ENCODE measurements at regions not wholly inside any gene's neighbourhood (a gene's known extent, or its start where the extent isn't known, plus 50 kb on each side); places are given as distances from the start of the nearest gene placed in this dataset.

DNA sequence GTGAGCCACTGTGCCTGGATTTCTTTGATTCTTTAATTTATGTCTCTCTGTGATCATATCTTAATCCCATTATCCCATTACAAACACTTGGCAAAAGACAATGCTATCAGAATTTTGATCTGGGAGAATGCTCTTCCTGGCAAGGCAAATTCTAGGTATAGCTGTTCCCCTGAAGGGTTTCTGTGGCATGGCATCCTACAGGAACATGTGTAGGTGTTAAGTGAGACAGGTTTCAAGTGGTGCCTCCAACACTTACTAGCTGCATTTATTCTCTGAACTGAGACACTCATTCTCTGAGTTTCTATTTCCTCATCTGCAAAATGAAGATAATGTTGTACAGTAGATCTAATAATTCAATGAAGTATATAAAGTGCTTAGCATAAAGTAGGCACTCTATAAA lies 87.1 kb upstream of the CTTNBP2 start:
- Mint-ChIP-seq H3K27ac (no peak overlapping the region), H3K36me3 (no peaks in the 10 kb centered on the region), H3K4me1 (no peaks in the 10 kb centered on the region), H3K27me3 (peaks cover 0 to 20% (median 14%) of the 10 kb centered on the region in 5 donors), H3K4me3 (no peak overlapping the region), H3K9me3 (no peaks in the 10 kb centered on the region)
- Histone ChIP-seq H3K4me1 (ENCODE audit: control insufficient read depth in 2 of 2, insufficient read depth in 2 of 2, low read length in 2 of 2) (no peaks in the 10 kb centered on the region), H3K36me3 (ENCODE audit: control insufficient read depth in 2 of 3, insufficient read depth in 3 of 3, low read length in 3 of 3) (no peaks in the 10 kb centered on the region), H3K27ac (ENCODE audit: low read depth, low read length) (no peak overlapping the region), H3K4me3 (ENCODE audit: low read length) (no peak overlapping the region), H3K27me3 (ENCODE audit: control insufficient read depth in 2 of 2, insufficient read depth in 2 of 2, low read length in 2 of 2) (no peaks in the 10 kb centered on the region), H3K9me3 (ENCODE audit: control insufficient read depth in 2 of 3, low read length in 3 of 3) (no peaks in the 10 kb centered on the region)
- POLR2A ChIA-PET = no interaction called here
- ATAC-seq = no peak
- intact Hi-C loops (cut with micrococcal nuclease) = no loop called here
- CTCF ChIA-PET = interaction anchor here (0.5 kb wide), 1 partner anchor 1079 kb away, joined by 3 read pairs; no protein-coding TSS in a partner anchor
- no peak for DNase-seq

DNA sequence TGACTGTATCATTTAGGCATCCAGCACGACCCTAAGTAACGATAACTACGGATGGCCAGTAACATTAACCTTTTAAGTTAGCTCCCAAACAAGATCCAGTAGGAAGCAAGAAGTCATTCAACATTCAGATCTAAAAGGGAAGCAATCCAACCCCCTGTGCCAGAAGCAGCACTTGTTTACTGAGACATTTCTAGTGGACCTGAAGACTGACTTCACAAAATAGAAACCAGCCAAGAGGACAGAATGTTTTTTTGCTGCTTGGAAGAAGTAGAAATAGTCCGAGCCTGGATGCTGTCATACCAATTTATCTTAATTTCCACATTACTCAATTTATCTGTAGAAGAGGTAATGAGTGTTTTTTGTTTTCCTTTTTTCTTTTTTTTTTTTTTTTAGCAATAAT lies 88.0 kb upstream of the CTTNBP2 start:
- Histone ChIP-seq H3K27ac (ENCODE audit: low read depth, low read length) (no peak overlapping the region), H3K27me3 (ENCODE audit: control insufficient read depth in 2 of 2, insufficient read depth in 2 of 2, low read length in 2 of 2) (no peaks in the 10 kb centered on the region), H3K36me3 (ENCODE audit: control insufficient read depth in 2 of 3, insufficient read depth in 3 of 3, low read length in 3 of 3) (no peaks in the 10 kb centered on the region), H3K4me3 (ENCODE audit: low read length) (no peak overlapping the region), H3K9me3 (ENCODE audit: control insufficient read depth in 2 of 3, low read length in 3 of 3) (no peaks in the 10 kb centered on the region), H3K4me1 (ENCODE audit: control insufficient read depth in 2 of 2, insufficient read depth in 2 of 2, low read length in 2 of 2) (no peaks in the 10 kb centered on the region)
- CTCF ChIA-PET = no interaction called here
- Mint-ChIP-seq H3K4me1 (no peaks in the 10 kb centered on the region), H3K36me3 (no peaks in the 10 kb centered on the region), H3K27ac (no peak overlapping the region), H3K27me3 (peaks cover 0 to 15% (median 10%) of the 10 kb centered on the region in 5 donors), H3K9me3 (peaks cover 0 to 1% (median 0%) of the 10 kb centered on the region in 11 donors), H3K4me3 (no peak overlapping the region)
- intact Hi-C loops (cut with micrococcal nuclease) = no loop called here
- POLR2A ChIA-PET = no interaction called here
- ATAC-seq (no peak), DNase-seq (no peak)

- H3K4me3 ChIP-seq (ENCODE audit: low read length) = no peak overlapping the region
- H3K27ac ChIP-seq (ENCODE audit: low read depth, low read length) = no peak overlapping the region
- DNase-seq (no peak), ATAC-seq (no peak)
- H3K4me3 Mint-ChIP-seq = no peak overlapping the region
- no peaks in the 10 kb centered on the region for H3K27me3 ChIP-seq (ENCODE audit: control insufficient read depth in 2 of 2, insufficient read depth in 2 of 2, low read length in 2 of 2)
- H3K9me3 ChIP-seq (ENCODE audit: control insufficient read depth in 2 of 3, low read length in 3 of 3) = no peaks in the 10 kb centered on the region
- no peaks in the 10 kb centered on the region for H3K36me3 ChIP-seq (ENCODE audit: control insufficient read depth in 2 of 3, insufficient read depth in 3 of 3, low read length in 3 of 3)
- H3K27me3 Mint-ChIP-seq = peaks cover 0 to 12% (median 6%) of the 10 kb centered on the region in 5 donors
- POLR2A ChIA-PET = no interaction called here
- peaks cover 0 to 7% (median under 1%) of the 10 kb centered on the region in 11 donors for H3K9me3 Mint-ChIP-seq
- H3K27ac Mint-ChIP-seq = no peak overlapping the region
- H3K4me1 Mint-ChIP-seq = no peaks in the 10 kb centered on the region
- intact Hi-C loops (cut with micrococcal nuclease) = no loop called here
- CTCF ChIA-PET = no interaction called here
- no peaks in the 10 kb centered on the region for H3K36me3 Mint-ChIP-seq
- H3K4me1 ChIP-seq (ENCODE audit: control insufficient read depth in 2 of 2, insufficient read depth in 2 of 2, low read length in 2 of 2) = no peaks in the 10 kb centered on the region
Measured at GRCh38 chr7:117962366-117962994, 89.2 kb upstream of the CTTNBP2 start.

GRCh38 chr7:117963264-117964197 lies 90.3 kb upstream of the CTTNBP2 start:
- no peaks in the 10 kb centered on the region for H3K9me3 ChIP-seq (ENCODE audit: control insufficient read depth in 2 of 3, low read length in 3 of 3)
- Mint-ChIP-seq H3K4me3 (no peak overlapping the region), H3K9me3 (peaks cover 0 to 7% (median 1%) of the 10 kb centered on the region in 11 donors), H3K4me1 (no peaks in the 10 kb centered on the region), H3K27ac (no peak overlapping the region), H3K36me3 (no peaks in the 10 kb centered on the region), H3K27me3 (peaks cover 0 to 12% (median 6%) of the 10 kb centered on the region in 5 donors)
- H3K36me3 ChIP-seq (ENCODE audit: control insufficient read depth in 2 of 3, insufficient read depth in 3 of 3, low read length in 3 of 3) = no peaks in the 10 kb centered on the region
- H3K4me3 ChIP-seq (ENCODE audit: low read length) = no peak overlapping the region
- DNase-seq = no peak
- H3K27ac ChIP-seq (ENCODE audit: low read depth, low read length) = no peak overlapping the region
- H3K27me3 ChIP-seq (ENCODE audit: control insufficient read depth in 2 of 2, insufficient read depth in 2 of 2, low read length in 2 of 2) = no peaks in the 10 kb centered on the region
- no peak for ATAC-seq
- intact Hi-C loops (cut with micrococcal nuclease) = no loop called here
- H3K4me1 ChIP-seq (ENCODE audit: control insufficient read depth in 2 of 2, insufficient read depth in 2 of 2, low read length in 2 of 2) = no peaks in the 10 kb centered on the region
- ChIA-PET POLR2A (no interaction called here), CTCF (no interaction called here)

DNA sequence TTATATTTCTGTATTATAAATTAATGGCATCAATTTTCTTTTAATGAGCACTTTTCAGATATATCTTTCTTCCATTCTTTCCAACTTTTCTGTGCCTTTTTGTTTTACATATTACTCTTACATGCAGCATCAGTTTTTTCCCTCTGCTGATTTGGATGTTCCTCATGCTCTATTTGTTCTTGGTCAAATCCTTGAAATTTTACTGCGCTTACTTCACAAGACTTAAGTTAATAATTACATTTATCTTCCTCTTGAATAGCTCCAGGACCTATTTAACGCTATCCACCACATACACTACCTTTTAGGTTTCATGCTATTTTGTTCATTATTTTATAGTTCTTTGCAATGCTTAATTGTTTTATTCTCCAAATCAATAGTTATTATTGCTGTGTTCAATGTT lies 97.6 kb upstream of the CTTNBP2 start:
- Mint-ChIP-seq H3K27ac (no peak overlapping the region), H3K36me3 (no peaks in the 10 kb centered on the region)
- ATAC-seq = no peak

DNA sequence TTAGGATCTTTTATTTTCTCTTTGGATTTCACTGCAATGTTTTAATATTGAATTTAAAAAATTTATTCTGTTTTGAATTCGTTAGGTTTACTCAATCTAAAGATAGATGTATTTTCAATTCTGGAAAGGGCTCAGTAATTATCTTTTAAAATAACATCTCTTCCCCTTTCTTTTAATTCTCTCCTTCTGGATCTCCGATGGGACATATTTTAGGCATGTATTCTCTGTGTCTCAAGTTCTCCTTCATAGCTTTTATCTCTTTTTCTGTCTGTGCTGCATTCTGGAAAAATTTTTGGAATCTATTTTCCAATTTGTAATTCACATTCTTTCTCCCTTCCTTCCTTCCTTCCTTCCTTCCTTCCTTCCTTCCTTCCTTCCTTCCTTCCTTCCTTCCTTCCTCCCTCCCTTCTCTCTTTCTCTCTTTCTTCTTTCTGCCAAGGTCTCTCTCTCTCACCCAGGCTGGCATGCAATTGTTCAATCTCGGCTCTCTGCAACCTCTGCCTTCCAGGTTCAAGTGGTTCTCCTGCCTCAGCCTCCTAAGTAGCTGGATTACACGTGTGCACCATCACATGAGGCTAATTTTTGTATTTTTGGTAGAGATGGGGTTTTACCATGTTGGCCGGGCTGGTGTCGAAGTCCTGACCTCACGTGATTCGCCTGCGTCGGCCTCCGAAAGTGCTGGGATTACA lies 98.5 kb upstream of the CTTNBP2 start:
- Histone ChIP-seq H3K27ac (ENCODE audit: low read depth, low read length) (no peak overlapping the region), H3K27me3 (ENCODE audit: control insufficient read depth in 2 of 2, insufficient read depth in 2 of 2, low read length in 2 of 2) (no peaks in the 10 kb centered on the region), H3K9me3 (ENCODE audit: control insufficient read depth in 2 of 3, low read length in 3 of 3) (no peaks in the 10 kb centered on the region), H3K4me1 (ENCODE audit: control insufficient read depth in 2 of 2, insufficient read depth in 2 of 2, low read length in 2 of 2) (no peaks in the 10 kb centered on the region), H3K4me3 (ENCODE audit: low read length) (no peak overlapping the region), H3K36me3 (ENCODE audit: control insufficient read depth in 2 of 3, insufficient read depth in 3 of 3, low read length in 3 of 3) (no peaks in the 10 kb centered on the region)
- Mint-ChIP-seq H3K4me1 (no peaks in the 10 kb centered on the region), H3K36me3 (no peaks in the 10 kb centered on the region), H3K27ac (no peak overlapping the region), H3K4me3 (no peak overlapping the region), H3K27me3 (peaks cover 0 to under 1% (median 0%) of the 10 kb centered on the region in 5 donors), H3K9me3 (peaks cover 0 to 8% (median 4%) of the 10 kb centered on the region in 11 donors)
- no peak for ATAC-seq
- DNase-seq = no peak
- ChIA-PET CTCF (no interaction called here), POLR2A (no interaction called here)
- intact Hi-C loops (cut with micrococcal nuclease) = no loop called here

More for the DNA sequence above, 97.6 kb upstream of the CTTNBP2 start:
- Histone ChIP-seq H3K27ac (ENCODE audit: low read depth, low read length) (no peak overlapping the region), H3K9me3 (ENCODE audit: control insufficient read depth in 2 of 3, low read length in 3 of 3) (no peaks in the 10 kb centered on the region), H3K36me3 (ENCODE audit: control insufficient read depth in 2 of 3, insufficient read depth in 3 of 3, low read length in 3 of 3) (no peaks in the 10 kb centered on the region), H3K27me3 (ENCODE audit: control insufficient read depth in 2 of 2, insufficient read depth in 2 of 2, low read length in 2 of 2) (no peaks in the 10 kb centered on the region), H3K4me3 (ENCODE audit: low read length) (no peak overlapping the region), H3K4me1 (ENCODE audit: control insufficient read depth in 2 of 2, insufficient read depth in 2 of 2, low read length in 2 of 2) (no peaks in the 10 kb centered on the region)
- DNase-seq = no peak
- ChIA-PET CTCF (no interaction called here), POLR2A (no interaction called here)
- no peaks in the 10 kb centered on the region for H3K4me1 Mint-ChIP-seq
- peaks cover 0 to 12% (median 5%) of the 10 kb centered on the region in 11 donors for H3K9me3 Mint-ChIP-seq
- H3K27me3 Mint-ChIP-seq = peaks cover 0 to 5% (median 0%) of the 10 kb centered on the region in 5 donors
- H3K4me3 Mint-ChIP-seq = no peak overlapping the region
- intact Hi-C loops (cut with micrococcal nuclease) = no loop called here

Measured in naive thymus-derived CD4-positive, alpha-beta T cell (primary cell).